Renal cortex interstitium (tissue), 11 donors: ENCODE measurements at regions not wholly inside any gene's neighbourhood (a gene's known extent, or its start where the extent isn't known, plus 50 kb on each side); places are given as distances from the start of the nearest gene placed in this dataset.

Source experiments
- DNase-seq, 11 donors: peaks; one replicate each; pipeline ENCODE4 v3.0.0-alpha.2; 2013; ENCODE audit warnings: low read depth in 9 of 11, low spot score in 4 of 11; ENCODE audit errors: extremely low read depth in 1 of 11

DNA sequence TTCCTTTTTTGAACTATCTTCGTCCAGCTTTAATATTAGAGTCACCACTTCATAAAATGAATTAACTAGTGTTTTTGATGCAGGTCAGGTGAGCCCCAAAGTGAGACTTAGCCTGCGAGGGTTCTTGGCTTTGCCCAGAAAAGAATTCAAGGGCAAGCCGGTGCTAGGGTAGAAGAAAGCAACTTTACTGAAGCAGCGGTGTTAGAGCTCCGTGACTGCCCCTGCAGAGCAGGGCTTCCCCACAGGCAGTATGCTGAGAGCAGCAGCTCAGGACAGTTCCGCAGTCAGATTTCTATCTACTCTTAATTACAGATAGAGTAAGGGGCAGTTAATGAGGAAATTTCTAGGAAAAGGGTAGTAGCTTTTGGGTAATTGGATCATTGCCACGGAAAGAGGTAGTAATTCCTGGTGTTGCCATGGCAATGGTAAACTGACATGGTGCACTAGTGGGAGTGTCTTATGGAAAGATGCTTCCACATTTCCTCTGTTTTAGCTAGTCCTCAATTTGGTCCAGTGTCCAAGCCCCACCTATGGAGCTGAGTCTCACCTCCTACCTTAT is 432.2 kb upstream of the ZNF507 start:
- no peak for DNase-seq

GRCh38 chr19:31930401-31930800 is 415.0 kb upstream of the ZNF507 start:
- DNase-seq: no peak

- no peak for DNase-seq
Observed at GRCh38 chr19:31937983-31938382, 407.4 kb upstream of the ZNF507 start.

DNA sequence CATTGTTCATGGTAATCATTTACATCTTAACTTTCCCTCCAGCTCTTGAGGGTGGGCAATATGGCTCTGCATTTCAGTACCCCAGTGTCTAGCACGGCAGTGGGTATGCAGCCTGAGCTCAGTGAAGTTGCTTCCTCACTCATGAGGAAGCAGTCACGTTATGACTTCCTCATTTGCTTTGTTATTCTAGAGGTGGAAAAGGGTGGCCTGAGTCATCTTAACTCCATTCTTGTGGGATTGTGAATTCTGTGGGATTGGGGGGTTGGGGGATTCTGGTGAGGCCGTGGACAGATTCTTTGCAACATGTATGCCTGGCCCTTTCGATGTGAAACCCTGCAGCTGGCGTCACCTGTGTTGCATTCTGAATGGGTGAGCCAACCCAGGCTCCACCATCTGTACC is 406.7 kb upstream of the ZNF507 start:
- DNase-seq: no peak

DNA sequence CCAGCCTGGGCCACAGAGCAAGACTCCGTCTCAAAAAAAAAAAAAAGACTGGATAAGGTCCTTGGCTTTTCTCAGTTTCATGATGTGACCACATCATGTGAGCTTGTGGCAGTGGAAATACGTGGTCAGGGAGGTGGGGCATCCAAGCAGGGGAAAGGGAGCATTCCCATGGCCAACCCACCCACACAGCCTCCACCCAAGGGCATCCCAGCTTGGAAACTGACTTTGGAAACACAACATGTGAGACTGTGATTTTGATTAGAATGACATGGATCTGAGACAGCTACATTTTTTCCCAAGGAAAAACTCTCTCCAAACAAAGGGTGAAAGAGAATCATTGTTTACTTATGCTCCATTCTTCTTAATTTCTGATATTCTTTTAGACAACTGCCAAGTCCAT is 405.0 kb upstream of the ZNF507 start:
- DNase-seq: no peak

DNA sequence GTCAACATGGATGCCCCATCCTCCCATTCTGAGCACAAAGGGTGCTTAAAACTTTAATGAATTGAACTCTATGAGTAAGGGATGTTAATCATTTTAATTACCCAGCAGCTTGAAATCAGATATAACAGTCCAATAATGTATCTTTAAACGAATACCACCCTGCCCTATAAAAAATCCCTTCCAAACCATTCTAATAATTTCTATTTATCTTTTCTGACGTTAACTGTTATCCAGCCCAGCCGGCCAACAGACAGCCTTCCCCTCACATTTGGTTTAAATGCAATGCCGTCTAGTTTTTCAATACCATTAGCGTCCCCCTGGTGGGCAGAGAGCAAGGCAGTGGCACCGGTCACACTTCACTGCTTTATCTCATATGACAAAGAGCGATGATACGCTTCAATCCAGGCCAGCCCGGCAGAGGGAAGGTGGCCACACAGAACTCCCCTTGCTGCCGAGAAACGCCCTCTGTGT is 402.2 kb upstream of the ZNF507 start:
- peak in 9 of 11 donors; percentile 38 to 73 (median 61) for DNase-seq

DNA sequence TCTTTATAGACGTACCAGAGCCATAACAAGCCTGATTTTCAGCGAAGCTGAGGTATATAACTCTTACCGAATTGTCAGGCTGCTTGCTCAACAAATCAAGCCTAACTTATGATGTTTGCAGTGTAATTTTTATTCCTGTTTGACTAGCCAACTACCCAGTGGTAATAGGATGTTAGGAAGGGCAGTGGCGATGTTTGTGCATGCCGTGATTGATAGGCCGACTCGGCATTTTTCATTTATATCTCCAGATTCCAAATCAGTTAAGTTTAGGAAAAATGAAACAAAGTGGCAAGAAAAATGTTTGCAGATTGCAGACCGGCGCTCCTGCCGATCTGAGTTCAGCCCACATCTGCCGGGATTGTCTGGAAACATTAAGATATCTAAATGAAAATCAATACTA is 401.6 kb upstream of the ZNF507 start:
- no peak for DNase-seq

DNA sequence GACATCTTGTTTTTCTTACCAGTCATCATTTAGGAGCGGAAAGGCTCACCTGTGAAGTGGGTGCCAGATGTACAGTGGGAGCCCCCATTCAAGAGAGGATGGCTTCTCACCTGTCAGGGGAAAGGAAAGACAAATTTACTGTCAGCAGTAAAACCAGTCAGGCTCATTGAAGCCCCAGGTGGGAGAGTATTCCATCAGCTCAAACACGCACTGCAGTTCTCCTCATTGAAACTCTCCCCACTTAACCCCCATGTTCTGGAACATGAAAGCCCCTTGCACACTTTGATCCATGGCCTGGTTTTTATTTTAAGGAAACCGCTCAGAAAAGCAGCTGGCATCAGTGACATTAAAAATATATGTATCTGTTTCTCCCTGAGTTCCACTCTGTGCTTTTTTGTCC is 401.1 kb upstream of the ZNF507 start:
- DNase-seq: no peak

- DNase-seq: no peak
Observed at GRCh38 chr19:31946491-31946890, 398.9 kb upstream of the ZNF507 start.

GRCh38 chr19:31947436-31948115 is 397.8 kb upstream of the ZNF507 start:
- DNase-seq: no peak

GRCh38 chr19:31952693-31953092 is 392.7 kb upstream of the ZNF507 start:
- no peak for DNase-seq

DNA sequence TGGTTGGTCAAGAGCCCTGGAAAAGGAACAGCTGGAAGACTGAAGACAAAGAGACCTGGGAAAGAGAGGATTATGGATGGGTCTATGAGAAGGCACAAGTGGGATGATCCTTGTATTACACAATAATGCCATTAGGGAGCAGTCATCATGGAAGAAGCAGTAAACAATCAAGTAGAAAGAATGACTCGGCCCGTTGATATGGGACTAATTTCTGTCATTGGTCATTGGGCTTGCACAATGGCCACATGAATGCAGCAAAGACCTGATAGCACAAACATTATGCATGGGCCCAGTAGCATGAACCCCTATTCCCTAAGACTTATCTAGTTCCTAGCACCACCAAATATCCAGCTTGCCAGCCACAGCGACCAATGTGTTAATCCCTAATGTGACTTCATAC is 390.3 kb upstream of the ZNF507 start:
- DNase-seq: no peak

- no peak for DNase-seq
Observed at GRCh38 chr19:31955884-31956283, 389.5 kb upstream of the ZNF507 start.

GRCh38 chr19:31956771-31957392 is 388.5 kb upstream of the ZNF507 start:
- DNase-seq: no peak

DNA sequence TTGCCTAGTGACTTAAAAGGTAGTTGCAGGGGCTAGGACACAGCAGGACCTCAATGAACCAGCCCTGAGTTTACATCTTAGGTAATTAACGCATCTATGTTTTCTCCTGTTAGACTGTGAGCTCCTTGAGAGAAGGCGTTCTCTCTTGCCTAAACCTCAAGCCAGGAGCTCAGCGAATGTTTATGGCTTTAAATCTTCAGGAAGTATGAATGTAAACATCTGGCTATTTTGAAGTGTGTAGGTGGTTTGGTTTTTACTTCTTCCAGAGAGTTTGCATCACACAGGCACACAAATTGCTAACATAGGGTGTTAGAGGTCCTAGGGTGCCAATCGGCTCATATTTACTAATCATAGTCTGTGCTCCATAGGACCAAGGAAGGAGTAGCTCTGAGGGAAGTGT is 387.7 kb upstream of the ZNF507 start:
- no peak for DNase-seq

DNA sequence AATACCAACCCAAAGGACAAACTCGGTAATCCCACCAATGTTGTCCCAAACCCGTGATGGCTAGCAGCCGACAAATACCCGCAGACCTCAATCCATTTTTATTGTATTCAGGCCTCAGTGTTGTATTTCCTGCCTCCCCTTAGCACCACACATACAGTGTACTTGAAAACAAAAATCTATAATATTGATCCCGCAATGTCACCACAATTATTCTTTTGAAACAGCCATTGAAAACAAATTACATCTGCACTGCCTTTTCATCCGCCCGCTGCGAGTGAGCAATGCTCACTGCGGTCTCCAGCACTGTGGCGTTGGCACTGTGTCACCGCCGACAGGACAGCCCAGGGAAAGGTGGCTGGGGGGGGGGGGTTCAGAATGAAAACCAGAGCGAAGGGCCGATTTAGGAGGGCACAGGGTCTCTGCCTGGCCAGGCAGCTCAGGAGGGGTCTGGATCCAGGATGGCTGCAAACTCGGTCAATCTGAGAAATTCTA is 385.8 kb upstream of the ZNF507 start:
- DNase-seq: no peak

GRCh38 chr19:31960474-31960873 is 384.9 kb upstream of the ZNF507 start:
- no peak for DNase-seq

DNA sequence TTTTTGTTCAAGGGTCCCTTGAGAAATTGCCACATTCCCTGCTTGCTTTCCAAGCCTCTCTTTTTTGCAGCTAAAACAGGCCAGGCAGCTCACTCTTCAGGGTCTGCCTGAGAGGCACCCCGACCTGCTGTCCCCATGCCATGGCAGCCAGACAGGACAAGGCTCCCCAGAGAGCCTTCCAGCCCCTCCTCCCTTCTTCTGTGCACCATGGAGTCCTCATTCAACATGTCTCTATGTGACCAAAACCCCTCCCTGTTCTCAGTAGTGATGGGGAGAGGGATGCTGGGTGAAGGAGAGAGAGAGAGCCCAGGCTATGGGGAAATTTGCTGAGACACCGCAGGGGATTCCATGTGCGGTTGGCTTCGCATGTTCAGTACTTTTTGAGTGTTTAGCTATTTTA is 384.2 kb upstream of the ZNF507 start:
- DNase-seq: no peak

GRCh38 chr19:31961667-31962066 is 383.7 kb upstream of the ZNF507 start:
- DNase-seq: no peak

- peak; percentile 62 to 86 (median 71) for DNase-seq
Observed at GRCh38 chr19:31962561-31962996, 382.8 kb upstream of the ZNF507 start.
